Vagina (tissue), 2 donors: ENCODE measurements at regions not wholly inside any gene's neighbourhood (a gene's known extent, or its start where the extent isn't known, plus 50 kb on each side); places are given as distances from the start of the nearest gene placed in this dataset.
"Not testable (repeated sequence)": the region's sequence is repeated elsewhere in the genome, so short reads cannot be mapped to it uniquely, and the experiment has no call there.

Experiments used
- DNase-seq, 2 donors: peaks; one replicate each; pipeline ENCODE4 v3.0.0-alpha.2; 2017; ENCODE audit errors: extremely low spot score in 2 of 2
- H3K27ac ChIP-seq: fragments of 200-600 bp; sonication (generic); one replicate; pipeline ENCODE4 v1.5.1; 2019
- H3K27me3 ChIP-seq: fragments of 200-600 bp; sonication (generic); one replicate; pipeline ENCODE4 v1.5.1; 2019
- H3K36me3 ChIP-seq, 2 donors: fragments of 200-600 bp; sonication (generic); one replicate each; pipeline ENCODE4 v1.5.1; 2017 to 2019
- H3K4me1 ChIP-seq: fragments of 200-600 bp; sonication (generic); one replicate; pipeline ENCODE4 v1.5.1; 2019
- H3K4me3 ChIP-seq, 2 donors: fragments of 200-600 bp; sonication (generic); 1 replicate in 1 of 2; 2 replicates in 1 of 2; pipeline ENCODE4 v1.5.1; 2016 to 2019
- H3K9me3 ChIP-seq: fragments of 200-600 bp; sonication (generic); one replicate; pipeline ENCODE4 v1.5.1; 2019
- POLR2A ChIP-seq, 2 donors: fragments of 450-650 bp; IDR thresholded peaks; one replicate each; pipeline ENCODE4 v1.6.1; 2017; ENCODE audit warnings: antibody characterized with exemption in 2 of 2, mild to moderate bottlenecking in 2 of 2, moderate library complexity in 2 of 2
- POLR2AphosphoS5 ChIP-seq, 2 donors: sonication (generic); formaldehyde crosslinking; IDR thresholded peaks; one replicate each; pipeline ENCODE4 v1.9.0; 2017; ENCODE audit warnings: antibody characterized with exemption in 2 of 2, mild to moderate bottlenecking in 2 of 2, low read depth in 1 of 2; ENCODE audit not compliant: insufficient read depth in 1 of 2
- intact Hi-C: fragments of 100-400 bp; cut with DNase I; formaldehyde crosslinking; loops from one replicate; pipeline ENCODE4 v1.15.1; 2023
- TF ChIP-seq, protein P1 (sequence below), 3 experiments: fragments of 450-650 bp in 2 of 3; fragments of 200-600 bp in 1 of 3; sonication (generic) in 1 of 3; IDR thresholded peaks; one replicate each; pipeline ENCODE4 v1.5.1; 2017 to 2019; ENCODE audit warnings: antibody characterized with exemption in 3 of 3, mild to moderate bottlenecking in 2 of 3, moderate library complexity in 2 of 3

DNA sequence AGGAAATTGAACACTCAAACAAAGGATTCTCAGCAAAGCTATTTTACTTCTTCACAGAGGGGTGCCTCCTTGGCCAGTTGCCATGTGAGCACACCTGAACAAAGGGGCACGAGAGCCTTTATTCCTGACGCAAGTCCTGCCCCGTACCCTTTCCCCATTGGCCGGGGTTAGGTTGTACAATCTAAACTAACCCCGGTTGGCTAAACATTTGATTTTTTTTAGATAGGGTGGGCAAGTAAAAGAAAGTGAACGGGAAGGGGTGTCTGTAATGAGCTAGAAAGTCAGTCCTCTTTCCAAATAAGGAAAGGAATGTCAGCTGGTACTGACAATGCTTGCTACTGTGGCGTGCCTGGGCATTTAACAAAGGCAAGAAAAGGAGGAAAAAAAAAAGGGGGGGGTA is 135.5 kb upstream of the CDKN3 start:
- H3K36me3 ChIP-seq = no peaks in the 10 kb centered on the region
- H3K4me1 ChIP-seq = no peaks in the 10 kb centered on the region
- intact Hi-C loops = no loop called here
- DNase-seq = no peak
- H3K9me3 ChIP-seq = no peaks in the 10 kb centered on the region
- TF ChIP-seq POLR2A (IDR thresholded peaks at IDR 0.05) (no peak), POLR2AphosphoS5 (IDR thresholded peaks at IDR 0.05; ENCODE audit: insufficient read depth in 1 of 2, low read depth in 1 of 2) (no peak)
- TF ChIP-seq, protein P1, sequence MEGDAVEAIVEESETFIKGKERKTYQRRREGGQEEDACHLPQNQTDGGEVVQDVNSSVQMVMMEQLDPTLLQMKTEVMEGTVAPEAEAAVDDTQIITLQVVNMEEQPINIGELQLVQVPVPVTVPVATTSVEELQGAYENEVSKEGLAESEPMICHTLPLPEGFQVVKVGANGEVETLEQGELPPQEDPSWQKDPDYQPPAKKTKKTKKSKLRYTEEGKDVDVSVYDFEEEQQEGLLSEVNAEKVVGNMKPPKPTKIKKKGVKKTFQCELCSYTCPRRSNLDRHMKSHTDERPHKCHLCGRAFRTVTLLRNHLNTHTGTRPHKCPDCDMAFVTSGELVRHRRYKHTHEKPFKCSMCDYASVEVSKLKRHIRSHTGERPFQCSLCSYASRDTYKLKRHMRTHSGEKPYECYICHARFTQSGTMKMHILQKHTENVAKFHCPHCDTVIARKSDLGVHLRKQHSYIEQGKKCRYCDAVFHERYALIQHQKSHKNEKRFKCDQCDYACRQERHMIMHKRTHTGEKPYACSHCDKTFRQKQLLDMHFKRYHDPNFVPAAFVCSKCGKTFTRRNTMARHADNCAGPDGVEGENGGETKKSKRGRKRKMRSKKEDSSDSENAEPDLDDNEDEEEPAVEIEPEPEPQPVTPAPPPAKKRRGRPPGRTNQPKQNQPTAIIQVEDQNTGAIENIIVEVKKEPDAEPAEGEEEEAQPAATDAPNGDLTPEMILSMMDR (IDR thresholded peaks at IDR 0.05) = no peak
- H3K27ac ChIP-seq = no peak overlapping the region
- H3K27me3 ChIP-seq = no peaks in the 10 kb centered on the region
- H3K4me3 ChIP-seq = no peak overlapping the region

DNA sequence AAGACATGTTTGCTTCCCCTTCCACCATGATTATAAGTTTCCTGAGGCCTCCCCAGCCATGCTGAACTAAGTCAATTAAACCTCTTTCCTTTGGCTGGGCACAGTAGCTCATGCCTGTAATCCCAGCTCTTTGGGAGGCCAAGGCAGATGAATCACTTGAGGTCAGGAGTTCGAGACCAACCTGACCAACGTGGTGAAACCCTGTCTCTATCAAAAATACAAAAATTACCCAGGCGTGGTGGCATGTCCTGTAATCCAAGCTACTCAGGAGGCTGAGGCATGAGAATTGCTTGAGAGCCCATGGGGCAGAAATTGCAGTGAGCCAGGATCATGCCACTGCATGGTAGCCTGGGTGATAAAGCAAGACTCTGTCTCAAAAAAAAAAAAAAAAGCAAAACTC is 130.2 kb upstream of the CDKN3 start:
- H3K27me3 ChIP-seq, H3K36me3 ChIP-seq, H3K4me3 ChIP-seq, H3K4me1 ChIP-seq, intact Hi-C loops, H3K9me3 ChIP-seq, DNase-seq, H3K27ac ChIP-seq: not testable (repeated sequence)

DNA sequence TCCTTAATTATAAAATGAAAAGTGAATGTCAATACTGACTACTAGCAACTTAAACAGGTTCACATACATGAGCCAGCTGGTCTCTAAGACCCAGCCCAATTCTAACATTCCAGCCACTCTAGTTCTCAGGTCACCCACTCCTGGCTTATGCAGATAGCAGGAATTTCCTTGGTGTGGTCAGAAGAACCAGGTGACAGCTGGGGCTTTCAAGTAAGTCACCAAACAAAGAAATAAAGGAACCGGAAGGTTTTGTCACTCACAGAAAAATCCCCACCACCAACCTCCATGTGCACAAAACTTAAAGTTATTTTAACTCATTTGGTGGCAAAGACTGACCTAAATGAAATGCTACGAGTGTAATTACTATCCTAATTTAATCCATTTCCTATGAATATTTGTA is 129.6 kb upstream of the CDKN3 start:
- intact Hi-C loops = no loop called here
- Histone ChIP-seq H3K4me1 (no peaks in the 10 kb centered on the region), H3K27ac (no peak overlapping the region), H3K9me3 (no peaks in the 10 kb centered on the region), H3K27me3 (no peaks in the 10 kb centered on the region), H3K4me3 (no peak overlapping the region), H3K36me3 (no peaks in the 10 kb centered on the region)
- no peak for DNase-seq
- TF ChIP-seq POLR2AphosphoS5 (IDR thresholded peaks at IDR 0.05; ENCODE audit: insufficient read depth in 1 of 2, low read depth in 1 of 2) = no peak
- TF ChIP-seq POLR2A (IDR thresholded peaks at IDR 0.05) = no peak
- TF ChIP-seq, protein P1 (IDR thresholded peaks at IDR 0.05) = no peak

DNA sequence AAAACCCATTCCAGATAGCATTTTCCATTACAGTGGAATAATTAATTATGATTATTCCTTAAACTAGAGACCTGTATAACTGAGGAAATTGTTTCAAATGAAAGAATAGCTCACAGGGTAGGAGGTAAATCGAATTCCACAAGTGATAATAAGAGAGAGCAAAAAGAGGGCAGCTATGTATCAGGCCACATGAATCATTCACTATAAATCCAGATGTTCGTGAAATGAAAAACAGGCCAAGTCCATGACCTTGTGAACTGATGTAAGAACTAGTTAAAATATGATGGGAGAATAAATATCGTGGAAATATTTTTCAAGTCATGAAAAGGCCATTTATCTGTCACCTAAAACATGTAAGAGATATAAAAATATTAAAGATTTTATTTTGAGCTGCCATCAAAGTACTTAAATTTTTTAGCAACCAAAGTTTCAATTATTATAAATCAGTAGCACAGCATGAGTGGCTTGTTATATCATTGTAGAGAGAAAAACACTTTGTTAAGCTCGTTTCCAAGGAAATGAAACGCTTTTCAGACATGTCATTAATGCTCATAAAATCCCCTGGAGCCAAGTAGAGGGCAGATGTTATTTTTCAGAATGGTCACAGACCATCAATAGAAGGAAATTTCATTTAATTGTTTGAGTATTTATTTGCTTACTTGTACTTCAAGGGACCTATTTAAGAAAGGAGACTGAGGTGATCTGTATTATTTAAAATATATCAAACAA is 120.6 kb upstream of the CDKN3 start:
- no peaks in the 10 kb centered on the region for H3K4me1 ChIP-seq
- TF ChIP-seq POLR2AphosphoS5 (IDR thresholded peaks at IDR 0.05; ENCODE audit: insufficient read depth in 1 of 2, low read depth in 1 of 2) = no peak
- TF ChIP-seq, protein P1 (IDR thresholded peaks at IDR 0.05) = no peak
- no peak for TF ChIP-seq POLR2A (IDR thresholded peaks at IDR 0.05)
- intact Hi-C loops = no loop called here

DNA sequence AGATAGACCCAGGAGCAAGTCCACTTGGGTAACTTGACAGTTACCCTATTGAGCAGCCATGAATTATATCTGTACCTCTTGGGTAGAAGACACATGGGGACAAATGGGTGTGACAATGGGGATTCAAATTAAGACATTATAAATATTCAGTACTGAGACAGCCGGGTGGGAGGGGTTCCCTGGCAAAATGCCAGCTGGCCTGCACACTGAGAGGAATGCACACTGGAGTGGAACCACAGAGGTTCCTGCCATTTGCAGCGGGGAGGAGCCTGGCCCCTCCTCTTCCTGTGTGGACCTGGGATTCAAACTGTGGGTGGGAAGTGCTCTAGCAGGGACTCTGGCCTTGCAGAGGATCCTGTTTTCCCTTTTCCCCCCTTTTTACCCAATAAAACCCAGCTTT is 118.7 kb upstream of the CDKN3 start:
- intact Hi-C loops = no loop called here
- no peak for DNase-seq
- Histone ChIP-seq H3K4me3 (no peak overlapping the region), H3K4me1 (no peaks in the 10 kb centered on the region), H3K27ac (no peak overlapping the region), H3K36me3 (no peaks in the 10 kb centered on the region), H3K9me3 (no peaks in the 10 kb centered on the region), H3K27me3 (no peaks in the 10 kb centered on the region)
- no peak for TF ChIP-seq POLR2A (IDR thresholded peaks at IDR 0.05)
- TF ChIP-seq, protein P1 (IDR thresholded peaks at IDR 0.05) = no peak
- TF ChIP-seq POLR2AphosphoS5 (IDR thresholded peaks at IDR 0.05; ENCODE audit: insufficient read depth in 1 of 2, low read depth in 1 of 2) = no peak

More for the DNA sequence above, 120.6 kb upstream of the CDKN3 start:
- H3K4me3 ChIP-seq = no peak overlapping the region
- no peaks in the 10 kb centered on the region for H3K9me3 ChIP-seq
- no peaks in the 10 kb centered on the region for H3K27me3 ChIP-seq
- DNase-seq = no peak
- no peaks in the 10 kb centered on the region for H3K36me3 ChIP-seq
- H3K27ac ChIP-seq = no peak overlapping the region
